ENCODE measurements at regions not wholly inside any gene's neighbourhood (a gene's known extent, or its start where the extent isn't known, plus 50 kb on each side); places are given as distances from the start of the nearest gene placed in this dataset.

GRCh38 chr12:116461060-116461459, 98.1 kb upstream of the MAP1LC3B2 start:
- no peak overlapping the region for H3K4me3 ChIP-seq (ENCODE audit: low read depth, low read length)
- ChIA-PET POLR2A (no interaction called here), CTCF (no interaction called here)
- TF ChIP-seq, protein P1, sequence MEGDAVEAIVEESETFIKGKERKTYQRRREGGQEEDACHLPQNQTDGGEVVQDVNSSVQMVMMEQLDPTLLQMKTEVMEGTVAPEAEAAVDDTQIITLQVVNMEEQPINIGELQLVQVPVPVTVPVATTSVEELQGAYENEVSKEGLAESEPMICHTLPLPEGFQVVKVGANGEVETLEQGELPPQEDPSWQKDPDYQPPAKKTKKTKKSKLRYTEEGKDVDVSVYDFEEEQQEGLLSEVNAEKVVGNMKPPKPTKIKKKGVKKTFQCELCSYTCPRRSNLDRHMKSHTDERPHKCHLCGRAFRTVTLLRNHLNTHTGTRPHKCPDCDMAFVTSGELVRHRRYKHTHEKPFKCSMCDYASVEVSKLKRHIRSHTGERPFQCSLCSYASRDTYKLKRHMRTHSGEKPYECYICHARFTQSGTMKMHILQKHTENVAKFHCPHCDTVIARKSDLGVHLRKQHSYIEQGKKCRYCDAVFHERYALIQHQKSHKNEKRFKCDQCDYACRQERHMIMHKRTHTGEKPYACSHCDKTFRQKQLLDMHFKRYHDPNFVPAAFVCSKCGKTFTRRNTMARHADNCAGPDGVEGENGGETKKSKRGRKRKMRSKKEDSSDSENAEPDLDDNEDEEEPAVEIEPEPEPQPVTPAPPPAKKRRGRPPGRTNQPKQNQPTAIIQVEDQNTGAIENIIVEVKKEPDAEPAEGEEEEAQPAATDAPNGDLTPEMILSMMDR (IDR thresholded peaks at IDR 0.05; ENCODE audit: insufficient read depth, low read length, missing control alignments), result no peak
- DNase-seq (ENCODE audit: low read depth, low spot score), result no peak

- no peak for DNase-seq (ENCODE audit: low read depth, low spot score)
- CTCF ChIA-PET, result no interaction called here
- TF ChIP-seq, protein P1 (IDR thresholded peaks at IDR 0.05; ENCODE audit: insufficient read depth, low read length, missing control alignments), result no peak
- H3K4me3 ChIP-seq (ENCODE audit: low read depth, low read length), result no peak overlapping the region
- POLR2A ChIA-PET, result interaction anchor here (0.6 kb wide), 1 partner anchor 13 kb away, joined by 3 read pairs; no protein-coding TSS in a partner anchor
These were observed 95.8 kb upstream of the MAP1LC3B2 start for GRCh38 chr12:116463366-116463765.

GRCh38 chr12:116465407-116465806, 93.8 kb upstream of the MAP1LC3B2 start:
- ChIA-PET CTCF (interaction anchor here (1.0 kb wide), 1 partner anchor 10 kb away, joined by 3 read pairs; no protein-coding TSS in a partner anchor), POLR2A (no interaction called here)
- no peak overlapping the region for H3K4me3 ChIP-seq (ENCODE audit: low read depth, low read length)
- TF ChIP-seq, protein P1 (IDR thresholded peaks at IDR 0.05; ENCODE audit: insufficient read depth, low read length, missing control alignments), result no peak
- no peak for DNase-seq (ENCODE audit: low read depth, low spot score)

GRCh38 chr12:116465856-116466255, 93.3 kb upstream of the MAP1LC3B2 start:
- no peak overlapping the region for H3K4me3 ChIP-seq (ENCODE audit: low read depth, low read length)
- TF ChIP-seq, protein P1 (IDR thresholded peaks at IDR 0.05; ENCODE audit: insufficient read depth, low read length, missing control alignments), result no peak
- ChIA-PET POLR2A (no interaction called here), CTCF (interaction anchor here (1.0 kb wide), 1 partner anchor 10 kb away, joined by 3 read pairs; no protein-coding TSS in a partner anchor)
- no peak for DNase-seq (ENCODE audit: low read depth, low spot score)

- no peak for DNase-seq (ENCODE audit: low read depth, low spot score)
- H3K4me3 ChIP-seq (ENCODE audit: low read depth, low read length), result no peak overlapping the region
- ChIA-PET POLR2A (no interaction called here), CTCF (no interaction called here)
- TF ChIP-seq, protein P1 (IDR thresholded peaks at IDR 0.05; ENCODE audit: insufficient read depth, low read length, missing control alignments), result peak; percentile 5
These were observed 92.6 kb upstream of the MAP1LC3B2 start for GRCh38 chr12:116466536-116466935.

- POLR2A ChIA-PET, result no interaction called here
- CTCF ChIA-PET, result no interaction called here
These were observed 89.8 kb upstream of the MAP1LC3B2 start for GRCh38 chr12:116469344-116469743.

More at GRCh38 chr12:116469344-116469743, 89.8 kb upstream of the MAP1LC3B2 start:
- H3K4me3 ChIP-seq (ENCODE audit: low read depth, low read length), result no peak overlapping the region
- DNase-seq (ENCODE audit: low read depth, low spot score), result no peak
- TF ChIP-seq, protein P1 (IDR thresholded peaks at IDR 0.05; ENCODE audit: insufficient read depth, low read length, missing control alignments), result no peak

All from AG04449 (cell line).